Fibroblast of pulmonary artery (primary cell): ENCODE measurements at regions not wholly inside any gene's neighbourhood (a gene's known extent, or its start where the extent isn't known, plus 50 kb on each side); places are given as distances from the start of the nearest gene placed in this dataset.

Experiments
- DNase-seq: peaks from one replicate; pipeline ENCODE4 v3.0.0-alpha.2; 2010; ENCODE audit warnings: low read depth
- H3K4me3 ChIP-seq: replicated peaks from 2 replicates; pipeline ENCODE4 v1.5.1; 2011; ENCODE audit warnings: low read depth, mild to moderate bottlenecking, control low read depth, low read length, moderate library complexity
- CTCF ChIP-seq: IDR thresholded peaks from 2 replicates; pipeline ENCODE4 v1.5.1; 2011; ENCODE audit warnings: mild to moderate bottlenecking, control low read depth, low read length, inconsistent platforms; ENCODE audit errors: missing control alignments

- TF ChIP-seq CTCF = no peak
- DNase-seq = no peak
- H3K4me3 ChIP-seq = no peak overlapping the region
These were observed 103.8 kb upstream of the VRK1 start for GRCh38 chr14:96693252-96693820.

- TF ChIP-seq CTCF = no peak
- H3K4me3 ChIP-seq = no peak overlapping the region
- no peak for DNase-seq
These were observed 103.2 kb upstream of the VRK1 start for GRCh38 chr14:96693987-96694386.

- no peak for TF ChIP-seq CTCF
- no peak overlapping the region for H3K4me3 ChIP-seq
- no peak for DNase-seq
These were observed 98.1 kb upstream of the VRK1 start for GRCh38 chr14:96698960-96699539.

- no peak for DNase-seq
- H3K4me3 ChIP-seq = no peak overlapping the region
- no peak for TF ChIP-seq CTCF
These were observed 97.5 kb upstream of the VRK1 start for GRCh38 chr14:96699666-96700065.

GRCh38 chr14:96702831-96703230 is 94.4 kb upstream of the VRK1 start:
- H3K4me3 ChIP-seq = no peak overlapping the region
- DNase-seq = no peak
- no peak for TF ChIP-seq CTCF

GRCh38 chr14:96705422-96706092 is 91.6 kb upstream of the VRK1 start:
- no peak overlapping the region for H3K4me3 ChIP-seq
- no peak for DNase-seq
- no peak for TF ChIP-seq CTCF
